WTC11 (cell line): ENCODE measurements at regions not wholly inside any gene's neighbourhood (a gene's known extent, or its start where the extent isn't known, plus 50 kb on each side); places are given as distances from the start of the nearest gene placed in this dataset.

Experiments used
- AR ChIP-seq: fragments of 250-450 bp; sonication (Bioruptor Pico); IDR thresholded peaks from 2 replicates; pipeline ENCODE4 v1.9.0; 2021; ENCODE audit warnings: mild to moderate bottlenecking
- CREB1 ChIP-seq: sonication (generic); formaldehyde crosslinking; IDR thresholded peaks from 2 replicates; pipeline ENCODE4 v1.8.0; 2023; ENCODE audit warnings: mild to moderate bottlenecking, missing genetic modification reagents
- CTCF ChIP-seq: fragments of 200-600 bp; IDR thresholded peaks from 2 replicates; pipeline ENCODE4 v1.8.0; 2022; ENCODE audit warnings: antibody characterized with exemption
- E2F1 ChIP-seq: sonication (generic); formaldehyde crosslinking; IDR thresholded peaks from 2 replicates; pipeline ENCODE4 v1.8.0; 2022; ENCODE audit warnings: mild to moderate bottlenecking, missing genetic modification reagents
- FOXP4 ChIP-seq: sonication (generic); formaldehyde crosslinking; IDR thresholded peaks from 2 replicates; pipeline ENCODE4 v1.8.0; 2022; ENCODE audit warnings: mild to moderate bottlenecking, missing genetic modification reagents
- GABPB1 ChIP-seq: sonication (generic); formaldehyde crosslinking; IDR thresholded peaks from 2 replicates; pipeline ENCODE4 v1.8.1; 2023; ENCODE audit warnings: mild to moderate bottlenecking, missing genetic modification reagents
- NFE2L1 ChIP-seq: sonication (generic); formaldehyde crosslinking; IDR thresholded peaks from 2 replicates; pipeline ENCODE4 v1.8.1; 2023; ENCODE audit warnings: missing genetic modification reagents
- NR2C2 ChIP-seq: sonication (generic); formaldehyde crosslinking; IDR thresholded peaks from 2 replicates; pipeline ENCODE4 v1.8.0; 2022; ENCODE audit warnings: mild to moderate bottlenecking, missing genetic modification reagents
- NR3C1 ChIP-seq: sonication (generic); formaldehyde crosslinking; conservative IDR thresholded peaks from 2 replicates; pipeline ENCODE4 v1.8.1; 2023; ENCODE audit warnings: low read depth, mild to moderate bottlenecking, missing genetic modification reagents
- PREB ChIP-seq: sonication (generic); formaldehyde crosslinking; IDR thresholded peaks from 2 replicates; pipeline ENCODE4 v1.8.1; 2022; ENCODE audit warnings: mild to moderate bottlenecking, missing genetic modification reagents, moderate library complexity, borderline replicate concordance
- SMAD3 ChIP-seq: sonication (generic); formaldehyde crosslinking; IDR thresholded peaks from 2 replicates; pipeline ENCODE4 v1.8.0; 2022; ENCODE audit warnings: missing genetic modification reagents, mild to moderate bottlenecking, borderline replicate concordance
- TEAD4 ChIP-seq: sonication (generic); formaldehyde crosslinking; IDR thresholded peaks from 2 replicates; pipeline ENCODE4 v1.8.0; 2022; ENCODE audit warnings: mild to moderate bottlenecking, missing genetic modification reagents
- ZBTB21 ChIP-seq: sonication (generic); formaldehyde crosslinking; IDR thresholded peaks from 2 replicates; pipeline ENCODE4 v1.8.1; 2023; ENCODE audit warnings: mild to moderate bottlenecking, missing genetic modification reagents, borderline replicate concordance
- ZNF512 ChIP-seq: sonication (generic); formaldehyde crosslinking; IDR thresholded peaks from 2 replicates; pipeline ENCODE4 v1.8.1; 2022; ENCODE audit warnings: missing genetic modification reagents, borderline replicate concordance

- no peak for TF ChIP-seq E2F1 (CRISPR knock-in tag)
- no peak for TF ChIP-seq TEAD4 (CRISPR knock-in tag)
- no peak for TF ChIP-seq GABPB1
- no peak for TF ChIP-seq PREB (CRISPR knock-in tag)
- no peak for TF ChIP-seq CTCF
- no peak for TF ChIP-seq AR (CRISPR knock-in tag)
- TF ChIP-seq NFE2L1 (CRISPR knock-in tag): no peak
- no peak for TF ChIP-seq ZBTB21 (CRISPR knock-in tag)
- TF ChIP-seq CREB1 (CRISPR knock-in tag): no peak
- TF ChIP-seq ZNF512 (CRISPR knock-in tag): no peak
- TF ChIP-seq SMAD3 (CRISPR knock-in tag): no peak
- no peak for TF ChIP-seq FOXP4
- no peak for TF ChIP-seq NR3C1 (CRISPR knock-in tag)
- no peak for TF ChIP-seq NR2C2
These were observed 325.7 kb upstream of the STXBP6 start for GRCh38 chr14:25375639-25376038.
